ENCODE measurements at regions not wholly inside any gene's neighbourhood (a gene's known extent, or its start where the extent isn't known, plus 50 kb on each side); places are given as distances from the start of the nearest gene placed in this dataset.

DNA sequence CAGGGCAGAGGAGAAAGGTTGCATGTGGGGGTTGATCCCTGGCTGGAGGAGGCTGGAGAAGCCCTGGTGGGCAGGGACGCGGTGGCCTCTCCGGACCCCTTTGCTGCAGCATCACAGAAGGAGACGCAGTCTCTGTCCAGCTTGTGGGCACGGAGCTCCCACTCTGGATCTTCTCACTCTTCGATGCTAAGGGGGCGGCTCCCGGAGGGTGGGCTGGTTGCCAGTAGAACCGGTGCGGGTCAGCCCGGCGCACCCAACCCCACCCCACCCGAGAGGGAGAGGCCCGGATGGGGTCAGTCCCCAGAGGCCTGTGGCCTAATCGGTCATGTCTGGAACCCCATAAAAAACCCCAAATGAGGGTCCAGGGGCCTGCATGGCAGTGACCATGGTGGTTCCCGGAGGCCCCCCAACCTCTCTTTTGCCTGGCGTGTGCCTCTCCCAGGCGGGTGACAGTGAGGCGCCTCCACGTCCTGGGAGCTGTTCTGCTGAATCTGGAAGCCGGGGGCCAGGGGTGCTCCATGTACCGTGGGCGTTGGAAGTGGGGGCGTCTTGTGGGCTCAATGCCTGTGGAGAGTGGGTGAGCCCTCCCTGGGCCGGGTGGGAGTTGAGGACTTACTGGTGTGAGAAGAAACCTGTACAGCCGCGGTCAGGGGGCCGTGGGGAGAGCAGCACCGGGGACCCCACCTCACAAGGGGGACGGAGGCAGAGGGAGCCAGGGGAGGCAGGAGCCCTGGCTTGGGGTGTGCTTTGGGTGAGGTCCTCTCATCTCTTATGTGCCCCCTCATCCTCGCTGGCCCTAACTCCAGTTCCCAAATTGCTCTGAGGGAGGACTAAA lies 79.6 kb downstream of the RTP5 start:
- Histone ChIP-seq H3K4me3 (ENCODE audit: low read depth, low read length) (no peak overlapping the region), H3K9me3 (ENCODE audit: control insufficient read depth in 2 of 2, low read length in 2 of 2) (no peaks in the 10 kb centered on the region), H3K4me1 (ENCODE audit: control insufficient read depth, insufficient read depth, low read length, poor library complexity, severe bottlenecking) (peaks cover 2% of the 10 kb centered on the region), H3K27ac (ENCODE audit: insufficient read depth, low read length, poor library complexity, severe bottlenecking) (no peak overlapping the region), H3K27me3 (ENCODE audit: control insufficient read depth, insufficient read depth, low read length) (no peaks in the 10 kb centered on the region), H3K36me3 (ENCODE audit: control insufficient read depth, insufficient read depth, low read length) (no peaks in the 10 kb centered on the region)
- no peaks in the 10 kb centered on the region for H3K27me3 Mint-ChIP-seq
- no peak for ATAC-seq (ENCODE audit: low read depth in 2 of 2)
- no peak for DNase-seq
- H3K36me3 Mint-ChIP-seq: peaks cover 9% of the 10 kb centered on the region
- no peak overlapping the region for H3K27ac Mint-ChIP-seq
- peaks cover 0 to 9% (median 6%) of the 10 kb centered on the region in 4 donors for H3K4me1 Mint-ChIP-seq
- no peaks in the 10 kb centered on the region for H3K9me3 Mint-ChIP-seq
- no peak overlapping the region for H3K4me3 Mint-ChIP-seq

GRCh38 chr2:241949736-241950412 lies 80.3 kb downstream of the RTP5 start:
- H3K27me3 ChIP-seq (ENCODE audit: control insufficient read depth, insufficient read depth, low read length): no peaks in the 10 kb centered on the region
- H3K27ac ChIP-seq (ENCODE audit: insufficient read depth, low read length, poor library complexity, severe bottlenecking): no peak overlapping the region
- peaks cover 0 to 9% (median 6%) of the 10 kb centered on the region in 4 donors for H3K4me1 Mint-ChIP-seq
- ATAC-seq (ENCODE audit: low read depth in 2 of 2) (no peak), DNase-seq (no peak)
- peaks cover 2% of the 10 kb centered on the region for H3K4me1 ChIP-seq (ENCODE audit: control insufficient read depth, insufficient read depth, low read length, poor library complexity, severe bottlenecking)
- no peak overlapping the region for H3K27ac Mint-ChIP-seq
- no peaks in the 10 kb centered on the region for H3K9me3 Mint-ChIP-seq
- H3K27me3 Mint-ChIP-seq: no peaks in the 10 kb centered on the region
- H3K36me3 Mint-ChIP-seq: peaks cover 9% of the 10 kb centered on the region
- H3K36me3 ChIP-seq (ENCODE audit: control insufficient read depth, insufficient read depth, low read length): no peaks in the 10 kb centered on the region
- H3K4me3 ChIP-seq (ENCODE audit: low read depth, low read length): no peak overlapping the region
- H3K4me3 Mint-ChIP-seq: peak overlapping the region in 1 of 4 donors; percentile 35
- H3K9me3 ChIP-seq (ENCODE audit: control insufficient read depth in 2 of 2, low read length in 2 of 2): no peaks in the 10 kb centered on the region

DNA sequence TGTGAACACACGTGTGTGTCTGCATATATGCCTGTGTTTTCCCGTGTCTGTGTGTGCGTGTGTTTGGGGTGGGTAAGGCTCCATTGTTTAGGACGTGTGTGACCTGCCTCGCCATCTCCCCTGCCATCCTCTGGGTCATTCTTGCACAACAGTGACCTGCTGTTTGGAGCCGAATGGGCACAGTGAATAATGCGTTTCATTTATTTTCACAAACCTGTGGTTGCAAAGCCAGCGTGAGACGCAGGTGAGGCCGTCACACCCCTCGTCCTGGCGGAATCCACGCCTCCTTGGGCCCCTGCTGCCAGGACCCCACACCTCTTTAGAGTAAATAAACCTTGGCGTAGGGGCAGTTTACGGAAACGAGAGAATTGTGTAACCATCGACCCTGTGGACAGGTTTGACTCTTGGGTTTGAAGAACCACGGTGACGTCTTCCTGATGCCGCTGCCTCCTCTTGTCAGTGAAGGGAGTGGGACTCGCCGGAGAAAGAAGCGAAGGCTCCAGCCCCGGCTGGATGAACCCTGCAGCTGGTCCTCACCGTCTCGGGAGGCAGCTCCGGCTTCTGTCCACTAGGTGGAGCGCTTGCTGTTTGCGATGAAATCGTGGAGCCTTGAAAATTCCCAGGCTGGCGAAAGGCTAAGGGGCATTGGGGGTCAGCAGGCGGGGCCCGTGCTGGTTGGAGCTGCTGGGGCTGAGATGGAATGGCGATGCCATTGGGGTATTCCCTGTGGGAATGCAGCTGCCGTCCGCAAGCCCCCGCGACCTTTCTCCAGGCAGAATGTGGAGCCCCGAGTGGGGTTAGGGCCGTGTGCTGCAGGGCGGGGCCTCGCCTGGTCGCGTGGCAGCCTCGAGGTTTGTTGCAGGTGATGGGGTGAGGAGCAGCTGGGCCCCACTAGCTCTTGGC lies 81.1 kb downstream of the RTP5 start:
- Histone ChIP-seq H3K4me3 (ENCODE audit: low read depth, low read length) (no peak overlapping the region), H3K9me3 (ENCODE audit: control insufficient read depth in 2 of 2, low read length in 2 of 2) (no peaks in the 10 kb centered on the region), H3K27ac (ENCODE audit: insufficient read depth, low read length, poor library complexity, severe bottlenecking) (no peak overlapping the region), H3K27me3 (ENCODE audit: control insufficient read depth, insufficient read depth, low read length) (no peaks in the 10 kb centered on the region), H3K36me3 (ENCODE audit: control insufficient read depth, insufficient read depth, low read length) (no peaks in the 10 kb centered on the region), H3K4me1 (ENCODE audit: control insufficient read depth, insufficient read depth, low read length, poor library complexity, severe bottlenecking) (peaks cover 2% of the 10 kb centered on the region)
- DNase-seq (peak; percentile 20 to 48 (median 40)), ATAC-seq (ENCODE audit: low read depth in 2 of 2) (peak in 1 of 2 donors; percentile 39)
- peaks cover 8% of the 10 kb centered on the region for H3K36me3 Mint-ChIP-seq
- no peaks in the 10 kb centered on the region for H3K27me3 Mint-ChIP-seq
- no peaks in the 10 kb centered on the region for H3K9me3 Mint-ChIP-seq
- H3K4me1 Mint-ChIP-seq: peaks cover 0 to 9% (median 5%) of the 10 kb centered on the region in 4 donors
- H3K27ac Mint-ChIP-seq: peak overlapping the region in 1 of 3 donors; percentile 36
- H3K4me3 Mint-ChIP-seq: no peak overlapping the region

- Mint-ChIP-seq H3K9me3 (no peaks in the 10 kb centered on the region), H3K4me3 (no peak overlapping the region), H3K4me1 (peaks cover 0 to 9% (median 5%) of the 10 kb centered on the region in 4 donors), H3K27me3 (no peaks in the 10 kb centered on the region), H3K36me3 (peaks cover 5% of the 10 kb centered on the region), H3K27ac (no peak overlapping the region)
- Histone ChIP-seq H3K4me3 (ENCODE audit: low read depth, low read length) (no peak overlapping the region), H3K27me3 (ENCODE audit: control insufficient read depth, insufficient read depth, low read length) (no peaks in the 10 kb centered on the region), H3K36me3 (ENCODE audit: control insufficient read depth, insufficient read depth, low read length) (no peaks in the 10 kb centered on the region), H3K9me3 (ENCODE audit: control insufficient read depth in 2 of 2, low read length in 2 of 2) (no peaks in the 10 kb centered on the region), H3K4me1 (ENCODE audit: control insufficient read depth, insufficient read depth, low read length, poor library complexity, severe bottlenecking) (peaks cover 2% of the 10 kb centered on the region), H3K27ac (ENCODE audit: insufficient read depth, low read length, poor library complexity, severe bottlenecking) (no peak overlapping the region)
- DNase-seq (no peak), ATAC-seq (ENCODE audit: low read depth in 2 of 2) (no peak)
These were observed 81.8 kb downstream of the RTP5 start for GRCh38 chr2:241951316-241951700.

DNA sequence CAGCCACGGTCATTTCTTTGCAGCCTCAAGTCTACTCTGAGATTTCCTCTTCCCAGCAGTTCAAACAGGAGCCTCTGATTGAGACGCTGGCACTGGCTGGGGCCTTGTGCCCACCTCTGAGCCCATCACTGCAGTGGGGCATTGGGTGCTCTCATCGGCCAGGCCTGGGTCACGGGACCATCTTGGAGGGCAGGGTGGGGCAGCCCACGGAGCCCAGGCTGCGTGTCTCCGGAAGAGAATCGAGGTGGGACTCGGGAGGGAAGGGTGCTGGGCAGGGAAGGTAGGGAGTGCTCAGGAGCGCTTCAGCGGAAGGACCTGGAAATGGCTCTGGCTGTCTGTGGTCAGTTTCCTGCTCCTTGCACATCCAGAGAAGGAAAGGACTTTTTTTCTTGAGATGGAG lies 82.4 kb downstream of the RTP5 start:
- H3K4me3 ChIP-seq (ENCODE audit: low read depth, low read length): no peak overlapping the region
- no peaks in the 10 kb centered on the region for H3K9me3 ChIP-seq (ENCODE audit: control insufficient read depth in 2 of 2, low read length in 2 of 2)
- Mint-ChIP-seq H3K9me3 (no peaks in the 10 kb centered on the region), H3K4me1 (peaks cover 0 to 9% (median 5%) of the 10 kb centered on the region in 4 donors), H3K27ac (no peak overlapping the region), H3K36me3 (peaks cover 5% of the 10 kb centered on the region), H3K4me3 (no peak overlapping the region), H3K27me3 (no peaks in the 10 kb centered on the region)
- H3K36me3 ChIP-seq (ENCODE audit: control insufficient read depth, insufficient read depth, low read length): no peaks in the 10 kb centered on the region
- no peak overlapping the region for H3K27ac ChIP-seq (ENCODE audit: insufficient read depth, low read length, poor library complexity, severe bottlenecking)
- no peaks in the 10 kb centered on the region for H3K27me3 ChIP-seq (ENCODE audit: control insufficient read depth, insufficient read depth, low read length)
- ATAC-seq (ENCODE audit: low read depth in 2 of 2): no peak
- peaks cover 2% of the 10 kb centered on the region for H3K4me1 ChIP-seq (ENCODE audit: control insufficient read depth, insufficient read depth, low read length, poor library complexity, severe bottlenecking)
- no peak for DNase-seq

GRCh38 chr2:241952816-241953215 lies 83.3 kb downstream of the RTP5 start:
- Histone ChIP-seq H3K9me3 (ENCODE audit: control insufficient read depth in 2 of 2, low read length in 2 of 2) (no peaks in the 10 kb centered on the region), H3K27ac (ENCODE audit: insufficient read depth, low read length, poor library complexity, severe bottlenecking) (no peak overlapping the region), H3K36me3 (ENCODE audit: control insufficient read depth, insufficient read depth, low read length) (no peaks in the 10 kb centered on the region), H3K27me3 (ENCODE audit: control insufficient read depth, insufficient read depth, low read length) (no peaks in the 10 kb centered on the region), H3K4me3 (ENCODE audit: low read depth, low read length) (no peak overlapping the region), H3K4me1 (ENCODE audit: control insufficient read depth, insufficient read depth, low read length, poor library complexity, severe bottlenecking) (peaks cover 2% of the 10 kb centered on the region)
- DNase-seq: no peak
- ATAC-seq (ENCODE audit: low read depth in 2 of 2): no peak
- Mint-ChIP-seq H3K4me1 (peaks cover 0 to 9% (median 6%) of the 10 kb centered on the region in 4 donors), H3K9me3 (no peaks in the 10 kb centered on the region), H3K4me3 (no peak overlapping the region), H3K36me3 (peaks cover 10% of the 10 kb centered on the region), H3K27ac (no peak overlapping the region), H3K27me3 (no peaks in the 10 kb centered on the region)

GRCh38 chr2:241953324-241953928 lies 83.9 kb downstream of the RTP5 start:
- H3K4me1 Mint-ChIP-seq: peaks cover 0 to 9% (median 8%) of the 10 kb centered on the region in 4 donors
- H3K9me3 Mint-ChIP-seq: no peaks in the 10 kb centered on the region
- ATAC-seq (ENCODE audit: low read depth in 2 of 2) (no peak), DNase-seq (no peak)
- peaks cover 12% of the 10 kb centered on the region for H3K36me3 Mint-ChIP-seq
- H3K27me3 Mint-ChIP-seq: no peaks in the 10 kb centered on the region
- H3K27ac Mint-ChIP-seq: no peak overlapping the region
- no peak overlapping the region for H3K4me3 Mint-ChIP-seq
- no peaks in the 10 kb centered on the region for H3K27me3 ChIP-seq (ENCODE audit: control insufficient read depth, insufficient read depth, low read length)
- no peaks in the 10 kb centered on the region for H3K9me3 ChIP-seq (ENCODE audit: control insufficient read depth in 2 of 2, low read length in 2 of 2)
- H3K27ac ChIP-seq (ENCODE audit: insufficient read depth, low read length, poor library complexity, severe bottlenecking): no peak overlapping the region
- peaks cover 2% of the 10 kb centered on the region for H3K4me1 ChIP-seq (ENCODE audit: control insufficient read depth, insufficient read depth, low read length, poor library complexity, severe bottlenecking)
- H3K4me3 ChIP-seq (ENCODE audit: low read depth, low read length): no peak overlapping the region
- no peaks in the 10 kb centered on the region for H3K36me3 ChIP-seq (ENCODE audit: control insufficient read depth, insufficient read depth, low read length)
